H1 (cell line): ENCODE measurements at regions not wholly inside any gene's neighbourhood (a gene's known extent, or its start where the extent isn't known, plus 50 kb on each side); places are given as distances from the start of the nearest gene placed in this dataset.

ENCODE experiments used
- ATF2 ChIP-seq: IDR thresholded peaks from 2 replicates; pipeline ENCODE4 v1.6.1; 2012; ENCODE audit warnings: low read length, inconsistent platforms
- CBX5 ChIP-seq: fragments of 300-800, 300-1000 bp; sonication (generic); IDR thresholded peaks from 2 replicates; pipeline ENCODE4 v1.7.1; 2016; ENCODE audit warnings: antibody characterized with exemption, low read length, low read depth
- CREB1 ChIP-seq: IDR thresholded peaks from 2 replicates; pipeline ENCODE4 v1.6.1; 2012; ENCODE audit warnings: inconsistent platforms
- HDAC6 ChIP-seq: IDR thresholded peaks from one replicate; pipeline ENCODE4 v1.7.1; 2012; ENCODE audit warnings: low read depth, mild to moderate bottlenecking, inconsistent platforms, low read length, moderate library complexity
- JUN ChIP-seq: IDR thresholded peaks from 2 replicates; pipeline ENCODE4 v1.6.1; 2011; ENCODE audit warnings: low read depth, mild to moderate bottlenecking, improper control_type of control experiment, low read length
- POLR2A ChIP-seq, 2 experiments: IDR thresholded peaks; 1 replicate in 1 of 2; 2 replicates in 1 of 2; pipeline ENCODE4 v1.6.1; 2011; ENCODE audit warnings: low read depth in 2 of 2, low read length in 2 of 2, mild to moderate bottlenecking in 2 of 2; ENCODE audit errors: control extremely low read depth in 1 of 2
- SIX5 ChIP-seq: IDR thresholded peaks from 2 replicates; pipeline ENCODE4 v1.6.1; 2011; ENCODE audit warnings: mild to moderate bottlenecking, low read depth, low read length
- SP4 ChIP-seq: IDR thresholded peaks from 2 replicates; pipeline ENCODE4 v1.6.1; 2012; ENCODE audit warnings: low read length, inconsistent platforms
- TAF1 ChIP-seq: IDR thresholded peaks from 2 replicates; pipeline ENCODE4 v1.6.1; 2011; ENCODE audit warnings: mild to moderate bottlenecking, low read depth, low read length
- YY1 ChIP-seq: IDR thresholded peaks from 2 replicates; pipeline ENCODE4 v1.6.1; 2011; ENCODE audit warnings: low read depth, mild to moderate bottlenecking, low read length
- ZNF274 ChIP-seq: IDR thresholded peaks from 2 replicates; pipeline ENCODE4 v1.7.0; 2012; ENCODE audit warnings: low read length, borderline replicate concordance; ENCODE audit errors: extremely low read depth
- TF ChIP-seq, protein P1 (sequence below), 3 experiments: IDR thresholded peaks; 1 replicate in 2 of 3; 2 replicates in 1 of 3; pipeline versions ENCODE4 v1.5.1 to v1.6.1; 2011; ENCODE audit warnings: low read length in 3 of 3, mild to moderate bottlenecking in 3 of 3, inconsistent platforms in 2 of 3, low read depth in 1 of 3, moderate library complexity in 1 of 3; ENCODE audit not compliant: insufficient read depth in 1 of 3; ENCODE audit errors: control extremely low read depth in 1 of 3
- TF ChIP-seq, protein P2 (sequence below): IDR thresholded peaks from 2 replicates; pipeline ENCODE4 v1.6.1; 2012; ENCODE audit warnings: inconsistent platforms

- no peak for TF ChIP-seq SIX5
- no peak for TF ChIP-seq POLR2A (IDR thresholded peaks at IDR 0.05; ENCODE audit: control extremely low read depth in 1 of 2, low read depth in 2 of 2, low read length in 2 of 2)
- TF ChIP-seq, protein P1, sequence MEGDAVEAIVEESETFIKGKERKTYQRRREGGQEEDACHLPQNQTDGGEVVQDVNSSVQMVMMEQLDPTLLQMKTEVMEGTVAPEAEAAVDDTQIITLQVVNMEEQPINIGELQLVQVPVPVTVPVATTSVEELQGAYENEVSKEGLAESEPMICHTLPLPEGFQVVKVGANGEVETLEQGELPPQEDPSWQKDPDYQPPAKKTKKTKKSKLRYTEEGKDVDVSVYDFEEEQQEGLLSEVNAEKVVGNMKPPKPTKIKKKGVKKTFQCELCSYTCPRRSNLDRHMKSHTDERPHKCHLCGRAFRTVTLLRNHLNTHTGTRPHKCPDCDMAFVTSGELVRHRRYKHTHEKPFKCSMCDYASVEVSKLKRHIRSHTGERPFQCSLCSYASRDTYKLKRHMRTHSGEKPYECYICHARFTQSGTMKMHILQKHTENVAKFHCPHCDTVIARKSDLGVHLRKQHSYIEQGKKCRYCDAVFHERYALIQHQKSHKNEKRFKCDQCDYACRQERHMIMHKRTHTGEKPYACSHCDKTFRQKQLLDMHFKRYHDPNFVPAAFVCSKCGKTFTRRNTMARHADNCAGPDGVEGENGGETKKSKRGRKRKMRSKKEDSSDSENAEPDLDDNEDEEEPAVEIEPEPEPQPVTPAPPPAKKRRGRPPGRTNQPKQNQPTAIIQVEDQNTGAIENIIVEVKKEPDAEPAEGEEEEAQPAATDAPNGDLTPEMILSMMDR (IDR thresholded peaks at IDR 0.05; ENCODE audit: control extremely low read depth in 1 of 3, insufficient read depth in 1 of 3, low read depth in 1 of 3, low read length in 3 of 3) = no peak
- TF ChIP-seq, protein P2, sequence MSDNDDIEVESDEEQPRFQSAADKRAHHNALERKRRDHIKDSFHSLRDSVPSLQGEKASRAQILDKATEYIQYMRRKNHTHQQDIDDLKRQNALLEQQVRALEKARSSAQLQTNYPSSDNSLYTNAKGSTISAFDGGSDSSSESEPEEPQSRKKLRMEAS = no peak
- TF ChIP-seq ATF2 = no peak
- no peak for TF ChIP-seq JUN
- TF ChIP-seq CREB1 = no peak
- no peak for TF ChIP-seq YY1
- TF ChIP-seq ZNF274 = no peak
- no peak for TF ChIP-seq SP4
- TF ChIP-seq TAF1 = no peak
- TF ChIP-seq CBX5 = no peak
- TF ChIP-seq HDAC6 = no peak
These were observed 695.9 kb downstream of the HDGFL1 start for GRCh38 chr6:23265270-23265669.
